ENCODE measurements at regions not wholly inside any gene's neighbourhood (a gene's known extent, or its start where the extent isn't known, plus 50 kb on each side); places are given as distances from the start of the nearest gene placed in this dataset.

DNA sequence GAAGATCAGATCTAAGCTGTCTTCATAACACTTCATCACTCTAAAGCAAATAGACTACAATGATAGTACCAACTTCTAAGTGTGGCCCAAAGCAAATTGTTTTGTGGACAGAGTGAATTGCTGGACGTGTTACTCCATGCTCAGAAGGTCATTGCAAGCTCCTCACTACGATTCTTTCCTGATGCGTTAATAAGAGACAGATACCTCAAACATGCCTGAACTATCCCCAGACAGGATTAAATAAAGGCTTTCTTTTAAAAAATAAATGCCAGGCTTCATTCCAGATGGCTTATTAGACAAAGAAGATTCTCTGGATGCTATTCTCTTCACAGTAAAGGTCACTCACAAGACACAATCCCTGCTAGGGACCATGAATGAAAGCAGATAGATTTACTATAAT is 621.2 kb downstream of the DCDC2C start:
- TF ChIP-seq, protein P1, sequence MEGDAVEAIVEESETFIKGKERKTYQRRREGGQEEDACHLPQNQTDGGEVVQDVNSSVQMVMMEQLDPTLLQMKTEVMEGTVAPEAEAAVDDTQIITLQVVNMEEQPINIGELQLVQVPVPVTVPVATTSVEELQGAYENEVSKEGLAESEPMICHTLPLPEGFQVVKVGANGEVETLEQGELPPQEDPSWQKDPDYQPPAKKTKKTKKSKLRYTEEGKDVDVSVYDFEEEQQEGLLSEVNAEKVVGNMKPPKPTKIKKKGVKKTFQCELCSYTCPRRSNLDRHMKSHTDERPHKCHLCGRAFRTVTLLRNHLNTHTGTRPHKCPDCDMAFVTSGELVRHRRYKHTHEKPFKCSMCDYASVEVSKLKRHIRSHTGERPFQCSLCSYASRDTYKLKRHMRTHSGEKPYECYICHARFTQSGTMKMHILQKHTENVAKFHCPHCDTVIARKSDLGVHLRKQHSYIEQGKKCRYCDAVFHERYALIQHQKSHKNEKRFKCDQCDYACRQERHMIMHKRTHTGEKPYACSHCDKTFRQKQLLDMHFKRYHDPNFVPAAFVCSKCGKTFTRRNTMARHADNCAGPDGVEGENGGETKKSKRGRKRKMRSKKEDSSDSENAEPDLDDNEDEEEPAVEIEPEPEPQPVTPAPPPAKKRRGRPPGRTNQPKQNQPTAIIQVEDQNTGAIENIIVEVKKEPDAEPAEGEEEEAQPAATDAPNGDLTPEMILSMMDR (IDR thresholded peaks at IDR 0.05; ENCODE audit: low read depth, low read length) = no peak
- TF ChIP-seq EZH2phosphoT487 (IDR thresholded peaks at IDR 0.05; ENCODE audit: low read depth) = no peak

Measured in OCI-LY3 (cell line).